ENCODE measurements at regions not wholly inside any gene's neighbourhood (a gene's known extent, or its start where the extent isn't known, plus 50 kb on each side); places are given as distances from the start of the nearest gene placed in this dataset.

GRCh38 chr15:60255390-60255789 is 142.4 kb downstream of the ANXA2 start:
- Histone ChIP-seq H3K9me3 (no peaks in the 10 kb centered on the region), H3K36me3 (no peaks in the 10 kb centered on the region), H3K4me3 (replicated peaks in 1 of 3) (no peak overlapping the region), H3K4me1 (no peaks in the 10 kb centered on the region), H3K27ac (no peak overlapping the region), H3K27me3 (no peaks in the 10 kb centered on the region)
- no peak for DNase-seq
- WGBS, 2 donors: 73 to 89% methylated on average over 2 of the region's 2 CpGs
- TF ChIP-seq CTCF (IDR thresholded peaks at IDR 0.05): no peak
- no peak for TF ChIP-seq POLR2A (IDR thresholded peaks at IDR 0.05)
- intact Hi-C loops (cut with DNase I): no loop called here

GRCh38 chr15:60257591-60258159 is 140.1 kb downstream of the ANXA2 start:
- H3K4me3 ChIP-seq (replicated peaks in 1 of 3): no peak overlapping the region
- no peaks in the 10 kb centered on the region for H3K9me3 ChIP-seq
- no peaks in the 10 kb centered on the region for H3K4me1 ChIP-seq
- intact Hi-C loops (cut with DNase I): no loop called here
- 81 to 86% methylated on average over 5 of the region's 5 CpGs for WGBS, 2 donors
- H3K27me3 ChIP-seq: no peaks in the 10 kb centered on the region
- no peak overlapping the region for H3K27ac ChIP-seq
- H3K36me3 ChIP-seq: no peaks in the 10 kb centered on the region
- DNase-seq: no peak
- TF ChIP-seq POLR2A (IDR thresholded peaks at IDR 0.05) (no peak), CTCF (IDR thresholded peaks at IDR 0.05) (no peak)

GRCh38 chr15:60259469-60259868 is 138.3 kb downstream of the ANXA2 start:
- TF ChIP-seq POLR2A (IDR thresholded peaks at IDR 0.05): no peak
- no peak for TF ChIP-seq CTCF (IDR thresholded peaks at IDR 0.05)
- DNase-seq: no peak
- Histone ChIP-seq H3K4me1 (no peaks in the 10 kb centered on the region), H3K27me3 (no peaks in the 10 kb centered on the region), H3K9me3 (no peaks in the 10 kb centered on the region), H3K4me3 (replicated peaks in 1 of 3) (no peak overlapping the region), H3K36me3 (no peaks in the 10 kb centered on the region), H3K27ac (no peak overlapping the region)
- intact Hi-C loops (cut with DNase I): no loop called here
- WGBS, 2 donors: 70 to 83% methylated on average over 1 of the region's 1 CpG

GRCh38 chr15:60264088-60264487 is 133.7 kb downstream of the ANXA2 start:
- no peaks in the 10 kb centered on the region for H3K9me3 ChIP-seq
- H3K36me3 ChIP-seq: no peaks in the 10 kb centered on the region
- no peak overlapping the region for H3K27ac ChIP-seq
- no peak for DNase-seq
- intact Hi-C loops (cut with DNase I): no loop called here
- 68 to 81% methylated on average over 4 of the region's 4 CpGs for WGBS, 2 donors
- H3K27me3 ChIP-seq: no peaks in the 10 kb centered on the region
- TF ChIP-seq CTCF (IDR thresholded peaks at IDR 0.05) (no peak), POLR2A (IDR thresholded peaks at IDR 0.05) (no peak)
- no peak overlapping the region for H3K4me3 ChIP-seq (replicated peaks in 1 of 3)
- H3K4me1 ChIP-seq: no peaks in the 10 kb centered on the region

GRCh38 chr15:60264566-60264965 is 133.2 kb downstream of the ANXA2 start:
- Histone ChIP-seq H3K4me3 (replicated peaks in 1 of 3) (no peak overlapping the region), H3K27ac (no peak overlapping the region), H3K4me1 (no peaks in the 10 kb centered on the region), H3K27me3 (no peaks in the 10 kb centered on the region), H3K9me3 (no peaks in the 10 kb centered on the region), H3K36me3 (no peaks in the 10 kb centered on the region)
- 74 to 81% methylated on average over 4 of the region's 4 CpGs for WGBS, 2 donors
- TF ChIP-seq CTCF (IDR thresholded peaks at IDR 0.05): no peak
- TF ChIP-seq POLR2A (IDR thresholded peaks at IDR 0.05): no peak
- intact Hi-C loops (cut with DNase I): no loop called here
- no peak for DNase-seq
